Trophoblast cell (in vitro differentiated cells and primary cell): ENCODE measurements at regions not wholly inside any gene's neighbourhood (a gene's known extent, or its start where the extent isn't known, plus 50 kb on each side); places are given as distances from the start of the nearest gene placed in this dataset.
A peak's percentile ranks its signal among the peaks of the same experiment; 100 is the strongest.

ENCODE experiments used
- DNase-seq, 2 donors: peaks; one replicate each; pipeline ENCODE4 v3.0.0-alpha.2; 2016
- H2AFZ ChIP-seq: 2 replicates; pipeline ENCODE4 v1.6.1; 2013; ENCODE audit warnings: low read length, moderate library complexity, mild to moderate bottlenecking; ENCODE audit not compliant: insufficient read depth, poor library complexity
- H2AK5ac ChIP-seq: 2 replicates; pipeline ENCODE4 v1.6.1; 2013; ENCODE audit warnings: mild to moderate bottlenecking, low read length
- H2BK120ac ChIP-seq: 2 replicates; pipeline ENCODE4 v1.6.1; 2013; ENCODE audit warnings: low read length, mild to moderate bottlenecking, moderate library complexity; ENCODE audit not compliant: insufficient read depth, poor library complexity
- H2BK12ac ChIP-seq: 2 replicates; pipeline ENCODE4 v1.6.1; 2013; ENCODE audit warnings: mild to moderate bottlenecking, low read length, moderate library complexity
- H2BK5ac ChIP-seq: 2 replicates; pipeline ENCODE4 v1.6.1; 2013; ENCODE audit warnings: low read length, low read depth, moderate library complexity, mild to moderate bottlenecking; ENCODE audit not compliant: poor library complexity
- H3K14ac ChIP-seq: 2 replicates; pipeline ENCODE4 v1.6.1; 2013; ENCODE audit warnings: mild to moderate bottlenecking, low read length
- H3K18ac ChIP-seq: 2 replicates; pipeline ENCODE4 v1.6.1; 2013; ENCODE audit warnings: mild to moderate bottlenecking, low read length
- H3K23ac ChIP-seq: 2 replicates; pipeline ENCODE4 v1.6.1; 2013; ENCODE audit warnings: low read length
- H3K27ac ChIP-seq: 2 replicates; pipeline ENCODE4 v1.5.1; 2013; ENCODE audit warnings: low read depth, mild to moderate bottlenecking, inconsistent platforms, low read length, moderate library complexity
- H3K27me3 ChIP-seq: 2 replicates; pipeline ENCODE4 v1.6.1; 2013; ENCODE audit warnings: inconsistent platforms, mild to moderate bottlenecking, low read length, moderate library complexity; ENCODE audit not compliant: insufficient read depth
- H3K36me3 ChIP-seq, 2 experiments: 1 replicate in 1 of 2; 2 replicates in 1 of 2; pipeline ENCODE4 v1.6.1; 2013; ENCODE audit warnings: low read length in 2 of 2, mild to moderate bottlenecking in 2 of 2, moderate library complexity in 1 of 2; ENCODE audit not compliant: insufficient read depth in 2 of 2, control insufficient read depth in 1 of 2
- H3K4ac ChIP-seq: 2 replicates; pipeline ENCODE4 v1.6.1; 2013; ENCODE audit warnings: low read depth, mild to moderate bottlenecking, low read length, moderate library complexity
- H3K4me1 ChIP-seq, 2 experiments: 1 replicate in 1 of 2; 2 replicates in 1 of 2; pipeline ENCODE4 v1.6.1; 2013; ENCODE audit warnings: low read length in 2 of 2, mild to moderate bottlenecking in 2 of 2, moderate library complexity in 1 of 2; ENCODE audit not compliant: insufficient read depth in 2 of 2, control insufficient read depth in 1 of 2
- H3K4me2 ChIP-seq: 2 replicates; pipeline ENCODE4 v1.6.1; 2013; ENCODE audit warnings: inconsistent platforms, mild to moderate bottlenecking, low read length, moderate library complexity
- H3K4me3 ChIP-seq: 2 replicates; pipeline ENCODE4 v1.5.1; 2013; ENCODE audit warnings: mild to moderate bottlenecking, low read depth, low read length, inconsistent platforms
- H3K79me1 ChIP-seq: one replicate; pipeline ENCODE4 v1.6.1; 2013; ENCODE audit warnings: low read length
- H3K79me2 ChIP-seq: 2 replicates; pipeline ENCODE4 v1.6.1; 2013; ENCODE audit warnings: low read length, mild to moderate bottlenecking; ENCODE audit not compliant: control insufficient read depth, insufficient read depth, poor library complexity
- H3K9ac ChIP-seq: 2 replicates; pipeline ENCODE4 v1.6.1; 2013; ENCODE audit warnings: mild to moderate bottlenecking, low read length
- H3K9me3 ChIP-seq: 2 replicates; pipeline ENCODE4 v1.6.1; 2013; ENCODE audit warnings: low read depth, mild to moderate bottlenecking, control low read depth, inconsistent platforms, low read length; ENCODE audit not compliant: insufficient read depth
- H4K12ac ChIP-seq: 2 replicates; pipeline ENCODE4 v1.6.1; 2013; ENCODE audit warnings: low read depth, mild to moderate bottlenecking, low read length, moderate library complexity
- H4K8ac ChIP-seq: 2 replicates; pipeline ENCODE4 v1.6.1; 2013; ENCODE audit warnings: low read depth, mild to moderate bottlenecking, low read length, moderate library complexity
- H4K91ac ChIP-seq: one replicate; pipeline ENCODE4 v1.6.1; 2013; ENCODE audit warnings: low read depth, mild to moderate bottlenecking, low read length, moderate library complexity
- WGBS: extraction: QIAGEN DNeasy Blood & Tissue Kit; methylation state at CpG from one replicate; pipeline ENCODE4 v1.1.7; 2013; ENCODE audit warnings: missing lambda C conversion rate; ENCODE audit not compliant: insufficient read length, insufficient coverage; ENCODE audit errors: extremely low coverage; 5-methylcytosine and 5-hydroxymethylcytosine counted together

DNA sequence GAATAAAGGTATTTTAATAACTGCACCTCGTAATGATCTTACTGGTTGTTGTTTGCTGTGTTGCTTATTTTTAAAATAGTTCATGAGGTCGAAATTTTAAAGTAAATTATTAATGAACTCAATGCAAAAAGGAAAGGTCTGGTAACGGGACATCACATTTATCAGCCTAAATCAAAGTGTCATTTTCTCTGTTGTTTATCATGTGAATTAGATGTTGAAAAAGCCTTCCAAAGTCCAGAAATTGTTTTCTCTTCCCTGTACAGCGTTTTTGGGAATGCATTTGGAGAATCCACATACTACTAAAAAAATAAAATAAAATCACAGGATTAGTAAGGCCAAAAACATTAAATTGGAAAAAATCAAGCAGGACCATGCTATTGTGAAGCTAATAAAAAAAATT is 339.2 kb upstream of the NECTIN3 start:
- Histone ChIP-seq H2AK5ac (no peak overlapping the region), H2BK5ac (no peak overlapping the region), H3K27ac (no peak overlapping the region), H3K9me3 (peaks cover 2% of the 10 kb centered on the region), H3K79me1 (no peaks in the 10 kb centered on the region), H3K4me1 (no peaks in the 10 kb centered on the region), H2BK12ac (no peak overlapping the region), H2AFZ (no peak overlapping the region), H4K8ac (no peak overlapping the region), H3K79me2 (no peaks in the 10 kb centered on the region), H3K36me3 (no peaks in the 10 kb centered on the region), H3K27me3 (no peaks in the 10 kb centered on the region), H3K23ac (no peak overlapping the region), H3K4me3 (no peak overlapping the region), H3K4me2 (no peak overlapping the region), H4K12ac (no peak overlapping the region), H3K18ac (no peak overlapping the region), H4K91ac (no peak overlapping the region), H2BK120ac (no peak overlapping the region), H3K9ac (no peak overlapping the region), H3K4ac (no peak overlapping the region), H3K14ac (no peak overlapping the region)
- DNase-seq, result no peak
- no CpG with 5 or more reads among the region's 4 CpGs for WGBS

DNA sequence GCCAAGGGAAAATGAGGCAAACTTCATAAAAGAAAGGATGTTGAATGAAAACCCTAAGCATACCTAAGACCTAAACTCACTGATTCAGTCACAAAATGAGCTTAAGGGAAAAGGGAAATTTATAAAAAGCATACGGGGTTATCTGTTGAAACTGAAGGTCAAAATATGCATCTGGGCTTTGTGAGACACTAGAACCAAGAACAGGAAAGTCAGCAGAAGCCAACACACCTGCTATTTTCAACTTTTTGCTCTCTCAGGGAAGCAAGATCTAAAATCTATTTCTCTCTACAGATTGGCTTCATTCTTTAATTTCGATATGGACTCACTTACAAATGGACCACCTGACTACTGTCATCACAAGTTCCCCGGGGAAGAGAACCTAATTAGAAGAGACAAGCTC is 338.6 kb upstream of the NECTIN3 start:
- H3K14ac ChIP-seq, result no peak overlapping the region
- no peak overlapping the region for H3K9ac ChIP-seq
- H4K12ac ChIP-seq, result no peak overlapping the region
- no peak for DNase-seq
- no peak overlapping the region for H4K91ac ChIP-seq
- H3K9me3 ChIP-seq, result peaks cover 2% of the 10 kb centered on the region
- no peak overlapping the region for H4K8ac ChIP-seq
- no peak overlapping the region for H3K4me3 ChIP-seq
- H3K79me1 ChIP-seq, result no peaks in the 10 kb centered on the region
- no peak overlapping the region for H2AK5ac ChIP-seq
- H3K27me3 ChIP-seq, result no peaks in the 10 kb centered on the region
- H3K79me2 ChIP-seq, result no peaks in the 10 kb centered on the region
- no peak overlapping the region for H2AFZ ChIP-seq
- H2BK12ac ChIP-seq, result no peak overlapping the region
- H3K27ac ChIP-seq, result no peak overlapping the region
- no peaks in the 10 kb centered on the region for H3K36me3 ChIP-seq
- H3K4me1 ChIP-seq, result no peaks in the 10 kb centered on the region
- no peak overlapping the region for H3K23ac ChIP-seq
- no peak overlapping the region for H3K4ac ChIP-seq
- WGBS, result no CpG with 5 or more reads among the region's 3 CpGs
- no peak overlapping the region for H2BK120ac ChIP-seq
- H3K4me2 ChIP-seq, result no peak overlapping the region
- H2BK5ac ChIP-seq, result no peak overlapping the region
- no peak overlapping the region for H3K18ac ChIP-seq

DNA sequence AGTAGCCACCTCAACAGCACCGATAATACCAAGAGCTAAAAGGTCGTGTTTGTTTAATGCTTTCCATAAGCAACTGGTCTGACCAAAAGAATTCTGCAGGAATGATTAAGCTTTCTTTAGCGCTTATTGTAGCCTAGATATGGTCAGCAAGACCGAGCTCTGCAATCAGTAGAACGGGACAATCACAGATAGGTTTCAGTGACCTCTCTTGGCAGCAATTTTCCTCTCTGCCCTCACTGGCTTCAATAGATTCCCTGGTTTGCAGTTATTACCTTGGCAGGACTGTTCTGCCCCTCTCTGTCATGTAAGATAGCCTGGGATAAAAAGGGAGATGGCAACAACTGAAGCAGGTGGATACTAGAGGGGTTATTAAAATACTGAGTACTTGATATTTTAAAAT is 337.1 kb upstream of the NECTIN3 start:
- DNase-seq, result no peak
- no peak overlapping the region for H3K14ac ChIP-seq
- no peak overlapping the region for H4K12ac ChIP-seq
- no peak overlapping the region for H2BK120ac ChIP-seq
- no peak overlapping the region for H2BK5ac ChIP-seq
- H3K4me3 ChIP-seq, result no peak overlapping the region
- no peak overlapping the region for H3K18ac ChIP-seq
- no peak overlapping the region for H3K9ac ChIP-seq
- H3K36me3 ChIP-seq, result no peaks in the 10 kb centered on the region
- H3K4ac ChIP-seq, result no peak overlapping the region
- no peak overlapping the region for H2AK5ac ChIP-seq
- H4K8ac ChIP-seq, result no peak overlapping the region
- no peaks in the 10 kb centered on the region for H3K27me3 ChIP-seq
- H2BK12ac ChIP-seq, result no peak overlapping the region
- H3K9me3 ChIP-seq, result peaks cover 2% of the 10 kb centered on the region
- H3K79me2 ChIP-seq, result no peaks in the 10 kb centered on the region
- H4K91ac ChIP-seq, result no peak overlapping the region
- no peaks in the 10 kb centered on the region for H3K4me1 ChIP-seq
- no peak overlapping the region for H3K23ac ChIP-seq
- H3K79me1 ChIP-seq, result no peaks in the 10 kb centered on the region
- no peak overlapping the region for H3K4me2 ChIP-seq
- H3K27ac ChIP-seq, result no peak overlapping the region
- WGBS, result no CpG with 5 or more reads among the region's 5 CpGs
- H2AFZ ChIP-seq, result no peak overlapping the region

DNA sequence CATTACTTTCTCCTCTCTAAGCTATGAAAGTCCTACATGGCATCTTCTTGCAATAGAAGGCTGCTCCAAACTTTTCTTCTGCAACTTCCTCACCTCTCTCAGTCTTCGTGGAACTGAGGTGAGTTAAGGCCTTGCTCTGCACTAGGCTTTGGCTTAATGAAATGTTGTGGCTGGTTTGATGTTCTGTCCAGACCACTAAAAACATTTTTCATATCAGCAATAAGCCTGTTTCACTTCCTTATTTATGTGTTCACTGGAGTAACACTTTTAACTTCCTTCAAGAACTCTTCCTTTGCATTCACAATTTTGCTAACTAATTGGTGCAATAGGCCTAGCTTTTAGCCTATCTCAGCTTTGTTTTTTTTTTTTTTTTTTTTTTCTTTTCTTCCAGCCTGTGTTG is 335.3 kb upstream of the NECTIN3 start:
- DNase-seq, result no peak
- Histone ChIP-seq H4K12ac (no peak overlapping the region), H2AK5ac (no peak overlapping the region), H3K4me3 (no peak overlapping the region), H3K36me3 (no peaks in the 10 kb centered on the region), H3K23ac (peak overlapping the region; percentile 92), H3K4me2 (no peak overlapping the region), H4K8ac (no peak overlapping the region), H2BK12ac (no peak overlapping the region), H3K27me3 (no peaks in the 10 kb centered on the region), H3K4ac (no peak overlapping the region), H3K79me2 (no peaks in the 10 kb centered on the region), H3K14ac (no peak overlapping the region), H3K9me3 (no peaks in the 10 kb centered on the region), H2AFZ (no peak overlapping the region), H3K27ac (no peak overlapping the region), H3K4me1 (no peaks in the 10 kb centered on the region), H2BK5ac (no peak overlapping the region), H2BK120ac (no peak overlapping the region), H4K91ac (no peak overlapping the region), H3K18ac (no peak overlapping the region), H3K9ac (no peak overlapping the region), H3K79me1 (no peaks in the 10 kb centered on the region)
- no CpG with 5 or more reads among the region's 1 CpG for WGBS
